ENCODE measurements at regions not wholly inside any gene's neighbourhood (a gene's known extent, or its start where the extent isn't known, plus 50 kb on each side); places are given as distances from the start of the nearest gene placed in this dataset.

DNA sequence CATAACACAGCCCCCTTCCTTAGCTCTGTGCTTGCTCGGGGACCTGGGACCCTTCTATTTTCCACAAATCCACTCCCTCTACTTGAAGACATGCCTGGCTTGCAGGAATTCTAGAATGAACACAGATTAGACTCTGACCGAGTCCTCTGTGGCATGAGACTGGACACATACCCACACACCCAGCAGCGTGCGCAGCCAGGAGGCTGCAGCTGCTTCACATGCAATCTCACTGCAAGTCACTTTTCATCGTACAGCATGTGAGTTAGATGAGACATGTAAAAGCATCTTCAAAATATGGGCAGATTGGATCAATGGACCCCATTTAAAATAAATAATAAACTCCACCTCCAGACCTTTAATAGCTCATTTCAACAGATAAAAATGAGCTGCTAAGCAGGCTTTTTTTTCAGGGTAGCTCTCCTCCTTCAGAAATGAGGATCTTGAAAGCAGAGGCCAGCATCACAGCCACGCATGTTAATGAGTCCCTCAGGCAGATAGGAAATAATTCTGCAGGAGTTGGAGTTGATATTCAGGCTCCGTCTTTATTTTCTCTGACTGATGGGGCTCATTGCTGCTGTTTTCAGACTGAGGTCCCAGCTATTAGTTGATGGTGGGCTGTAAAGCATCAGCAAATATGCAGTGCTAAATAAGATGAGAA lies 215.1 kb upstream of the GGTLC1 start:
- H3K27ac ChIP-seq = no peak overlapping the region
- H3F3A ChIP-seq (ENCODE audit: insufficient read depth, low read depth) = no peaks in the 10 kb centered on the region
- H3K9me2 ChIP-seq (ENCODE audit: insufficient read depth) = no peaks in the 10 kb centered on the region
- ChIA-PET POLR2A (ENCODE audit: unreplicated experiment) (interaction anchor here (0.7 kb wide), 1 partner anchor 1652 kb away, joined by 5 read pairs; no protein-coding TSS in a partner anchor), CTCF (no interaction called here)
- DNase-seq = no peak
- no peak for TF ChIP-seq EZH2 (IDR thresholded peaks at IDR 0.05; ENCODE audit: low read depth)
- TF ChIP-seq, protein P1, sequence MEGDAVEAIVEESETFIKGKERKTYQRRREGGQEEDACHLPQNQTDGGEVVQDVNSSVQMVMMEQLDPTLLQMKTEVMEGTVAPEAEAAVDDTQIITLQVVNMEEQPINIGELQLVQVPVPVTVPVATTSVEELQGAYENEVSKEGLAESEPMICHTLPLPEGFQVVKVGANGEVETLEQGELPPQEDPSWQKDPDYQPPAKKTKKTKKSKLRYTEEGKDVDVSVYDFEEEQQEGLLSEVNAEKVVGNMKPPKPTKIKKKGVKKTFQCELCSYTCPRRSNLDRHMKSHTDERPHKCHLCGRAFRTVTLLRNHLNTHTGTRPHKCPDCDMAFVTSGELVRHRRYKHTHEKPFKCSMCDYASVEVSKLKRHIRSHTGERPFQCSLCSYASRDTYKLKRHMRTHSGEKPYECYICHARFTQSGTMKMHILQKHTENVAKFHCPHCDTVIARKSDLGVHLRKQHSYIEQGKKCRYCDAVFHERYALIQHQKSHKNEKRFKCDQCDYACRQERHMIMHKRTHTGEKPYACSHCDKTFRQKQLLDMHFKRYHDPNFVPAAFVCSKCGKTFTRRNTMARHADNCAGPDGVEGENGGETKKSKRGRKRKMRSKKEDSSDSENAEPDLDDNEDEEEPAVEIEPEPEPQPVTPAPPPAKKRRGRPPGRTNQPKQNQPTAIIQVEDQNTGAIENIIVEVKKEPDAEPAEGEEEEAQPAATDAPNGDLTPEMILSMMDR (conservative IDR thresholded peaks at IDR 0.05) = no peak
- no peaks in the 10 kb centered on the region for H3K9me3 ChIP-seq (ENCODE audit: insufficient read depth, low read depth)
- H4K20me1 ChIP-seq (ENCODE audit: insufficient read depth) = no peaks in the 10 kb centered on the region
- H3K36me3 ChIP-seq (ENCODE audit: low read depth) = no peaks in the 10 kb centered on the region
- H3K79me2 ChIP-seq (ENCODE audit: low read depth) = no peaks in the 10 kb centered on the region
- H3K27me3 ChIP-seq (ENCODE audit: insufficient read depth, low read depth) = no peaks in the 10 kb centered on the region
- peaks cover 8% of the 10 kb centered on the region; the same call in 1 of the 2 replicates for H3K4me1 ChIP-seq (replicated peaks; ENCODE audit: insufficient read depth)
- intact Hi-C loops (cut with micrococcal nuclease; ENCODE audit: unreplicated experiment) = no loop called here
- H3K4me2 ChIP-seq = no peak overlapping the region
- H2AFZ ChIP-seq = no peak overlapping the region
- no TSS peak for BruUV-seq (replicated peaks)
- H3K4me3 ChIP-seq = no peak overlapping the region

DNA sequence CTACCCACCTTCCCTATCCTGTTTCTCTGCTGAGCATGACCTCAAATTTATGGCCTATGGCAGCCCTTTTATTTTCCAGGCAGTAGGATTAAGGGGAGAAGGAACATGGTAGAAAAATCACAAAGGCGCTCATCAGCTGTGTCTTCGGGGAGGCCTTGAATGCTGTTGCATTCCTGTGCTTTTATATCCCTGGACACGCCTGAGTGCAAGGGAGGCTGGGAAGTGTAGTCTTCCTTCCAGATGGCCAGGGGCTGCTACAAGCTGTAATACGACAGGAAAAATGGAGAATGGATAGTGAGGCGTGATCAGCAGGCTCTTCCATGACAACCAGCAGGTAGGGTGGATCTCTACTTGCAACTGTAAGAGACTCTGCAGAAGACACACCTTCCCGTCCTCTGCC lies 210.9 kb upstream of the GGTLC1 start:
- Histone ChIP-seq H4K20me1 (ENCODE audit: insufficient read depth) (no peaks in the 10 kb centered on the region), H3K9me2 (ENCODE audit: insufficient read depth) (no peaks in the 10 kb centered on the region), H3K79me2 (ENCODE audit: low read depth) (no peaks in the 10 kb centered on the region), H3K36me3 (ENCODE audit: low read depth) (no peaks in the 10 kb centered on the region), H3F3A (ENCODE audit: insufficient read depth, low read depth) (no peaks in the 10 kb centered on the region), H3K4me1 (replicated peaks; ENCODE audit: insufficient read depth) (peaks cover 4% of the 10 kb centered on the region), H3K9me3 (ENCODE audit: insufficient read depth, low read depth) (no peaks in the 10 kb centered on the region), H3K4me3 (no peak overlapping the region), H3K4me2 (no peak overlapping the region), H3K27ac (no peak overlapping the region), H2AFZ (no peak overlapping the region), H3K27me3 (ENCODE audit: insufficient read depth, low read depth) (no peaks in the 10 kb centered on the region)
- CTCF ChIA-PET = no interaction called here
- POLR2A ChIA-PET (ENCODE audit: unreplicated experiment) = no interaction called here
- intact Hi-C loops (cut with micrococcal nuclease; ENCODE audit: unreplicated experiment) = no loop called here
- TF ChIP-seq EZH2 (IDR thresholded peaks at IDR 0.05; ENCODE audit: low read depth) = no peak
- TF ChIP-seq, protein P1 (conservative IDR thresholded peaks at IDR 0.05) = no peak
- no peak for DNase-seq
- no TSS peak for BruUV-seq (replicated peaks)

DNA sequence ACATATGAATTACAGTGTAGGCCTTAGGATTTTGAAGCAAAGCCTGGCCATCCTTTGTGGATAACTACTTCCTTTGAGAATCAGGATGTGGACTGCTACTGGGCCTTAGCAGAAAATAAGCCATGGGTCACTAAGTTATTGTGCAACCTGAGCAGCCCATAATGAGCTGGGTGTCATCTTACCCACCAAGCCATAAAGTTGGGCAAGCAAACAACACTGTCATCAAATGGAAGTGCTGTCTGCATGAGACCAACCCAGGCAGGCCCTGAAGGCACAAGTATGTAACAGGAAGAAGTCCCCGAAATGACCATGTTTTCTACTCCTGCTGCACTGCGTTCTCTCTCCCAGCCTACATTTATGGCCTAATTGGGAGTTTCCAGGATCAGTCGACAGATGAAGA lies 205.6 kb upstream of the GGTLC1 start:
- intact Hi-C loops (cut with micrococcal nuclease; ENCODE audit: unreplicated experiment) = no loop called here
- no peaks in the 10 kb centered on the region for H3K27me3 ChIP-seq (ENCODE audit: insufficient read depth, low read depth)
- no TSS peak for BruUV-seq (replicated peaks)
- H3K9me3 ChIP-seq (ENCODE audit: insufficient read depth, low read depth) = no peaks in the 10 kb centered on the region
- H3K79me2 ChIP-seq (ENCODE audit: low read depth) = no peaks in the 10 kb centered on the region
- TF ChIP-seq, protein P1 (conservative IDR thresholded peaks at IDR 0.05) = no peak
- TF ChIP-seq EZH2 (IDR thresholded peaks at IDR 0.05; ENCODE audit: low read depth) = no peak
- peak overlapping the region; percentile 15 for H3K4me2 ChIP-seq
- DNase-seq = peak; percentile 11 to 75
- H3K4me1 ChIP-seq (replicated peaks; ENCODE audit: insufficient read depth) = peaks cover 13% of the 10 kb centered on the region
- CTCF ChIA-PET = interaction anchor here (0.6 kb wide), 1 partner anchor 33 kb away, joined by 3 read pairs; no protein-coding TSS in a partner anchor
- H2AFZ ChIP-seq = no peak overlapping the region
- no peak overlapping the region for H3K4me3 ChIP-seq
- H3K36me3 ChIP-seq (ENCODE audit: low read depth) = no peaks in the 10 kb centered on the region
- no peak overlapping the region for H3K27ac ChIP-seq
- H3K9me2 ChIP-seq (ENCODE audit: insufficient read depth) = no peaks in the 10 kb centered on the region
- H4K20me1 ChIP-seq (ENCODE audit: insufficient read depth) = no peaks in the 10 kb centered on the region
- 0 out of 2 replicates have a peak, but pooled peaks cover 5% of the 10 kb centered on the region for H3F3A ChIP-seq (ENCODE audit: insufficient read depth, low read depth)
- POLR2A ChIA-PET (ENCODE audit: unreplicated experiment) = no interaction called here
